ENCODE measurements at regions not wholly inside any gene's neighbourhood (a gene's known extent, or its start where the extent isn't known, plus 50 kb on each side); places are given as distances from the start of the nearest gene placed in this dataset.
A peak's percentile ranks its signal among the peaks of the same experiment; 100 is the strongest.
"Not testable (repeated sequence)": the region's sequence is repeated elsewhere in the genome, so short reads cannot be mapped to it uniquely, and the experiment has no call there.

DNA sequence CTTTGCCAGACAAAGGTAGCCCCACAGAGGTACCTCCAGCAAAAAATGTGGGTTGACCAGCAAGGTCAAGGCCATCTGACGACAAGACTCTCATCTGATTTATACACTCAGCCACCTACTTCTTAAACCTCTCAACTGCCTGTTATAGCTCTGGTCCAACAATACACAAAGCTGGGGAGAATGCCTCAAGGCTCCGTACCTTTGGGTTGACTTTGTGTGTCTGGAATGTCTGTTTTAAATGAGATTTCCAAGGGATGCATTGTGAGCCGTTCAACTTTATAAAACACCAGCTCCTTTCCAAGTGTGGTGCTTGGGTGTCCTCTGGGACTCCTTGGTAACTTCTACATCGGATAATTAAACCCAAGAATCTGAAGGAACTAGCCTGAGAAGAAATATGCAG, 167.0 kb upstream of the RPL34 start:
- no peak overlapping the region for H3K27ac Mint-ChIP-seq
- no peaks in the 10 kb centered on the region for H3K27me3 Mint-ChIP-seq
- DNase-seq, result no peak
- H3K4me1 Mint-ChIP-seq, result peaks cover 4% of the 10 kb centered on the region
- H3K4me3 Mint-ChIP-seq, result no peak overlapping the region
- no peaks in the 10 kb centered on the region for H3K36me3 Mint-ChIP-seq
- H3K9me3 Mint-ChIP-seq, result no peaks in the 10 kb centered on the region

DNA sequence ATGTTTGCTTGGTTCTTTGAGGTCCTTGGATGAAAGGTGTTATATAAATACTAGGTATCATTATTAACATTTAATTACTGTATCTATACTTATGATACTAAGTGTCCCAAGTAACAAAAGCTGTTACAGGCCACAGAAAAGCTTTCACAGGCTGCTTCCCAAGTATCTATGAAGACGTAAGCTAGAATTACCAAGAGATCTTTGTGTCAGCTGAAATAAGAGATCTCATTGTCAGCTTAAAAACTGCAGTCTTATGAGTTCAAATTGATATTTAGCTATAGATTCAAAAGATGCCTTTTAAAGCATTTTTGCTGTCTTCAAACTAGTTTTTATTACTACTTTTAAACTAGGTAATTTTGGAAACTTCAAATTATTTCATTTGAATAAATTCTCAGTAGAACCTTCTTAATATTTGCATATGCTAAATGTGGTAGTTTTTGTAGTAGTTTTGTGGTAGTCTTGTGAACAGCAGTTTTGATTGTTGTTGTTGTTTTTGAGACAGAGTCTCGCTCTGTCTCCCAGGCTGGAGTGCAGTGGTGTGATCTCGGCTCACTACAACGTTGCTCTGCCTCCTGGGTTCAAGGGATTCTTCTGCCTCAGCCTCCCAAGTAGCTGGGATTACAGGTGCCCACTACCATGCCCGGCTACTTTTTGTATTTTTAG, 170.0 kb upstream of the RPL34 start:
- Mint-ChIP-seq H3K27ac (no peak overlapping the region), H3K9me3 (no peaks in the 10 kb centered on the region), H3K27me3 (no peaks in the 10 kb centered on the region), H3K36me3 (no peaks in the 10 kb centered on the region), H3K4me1 (peaks cover 6% of the 10 kb centered on the region), H3K4me3 (no peak overlapping the region)
- DNase-seq, result no peak

GRCh38 chr4:108449129-108449528, 171.2 kb upstream of the RPL34 start:
- no peaks in the 10 kb centered on the region for H3K9me3 Mint-ChIP-seq
- peaks cover 6% of the 10 kb centered on the region for H3K4me1 Mint-ChIP-seq
- H3K27ac Mint-ChIP-seq, result no peak overlapping the region
- H3K27me3 Mint-ChIP-seq, result no peaks in the 10 kb centered on the region
- no peak for DNase-seq
- H3K4me3 Mint-ChIP-seq, result no peak overlapping the region
- H3K36me3 Mint-ChIP-seq, result no peaks in the 10 kb centered on the region

DNA sequence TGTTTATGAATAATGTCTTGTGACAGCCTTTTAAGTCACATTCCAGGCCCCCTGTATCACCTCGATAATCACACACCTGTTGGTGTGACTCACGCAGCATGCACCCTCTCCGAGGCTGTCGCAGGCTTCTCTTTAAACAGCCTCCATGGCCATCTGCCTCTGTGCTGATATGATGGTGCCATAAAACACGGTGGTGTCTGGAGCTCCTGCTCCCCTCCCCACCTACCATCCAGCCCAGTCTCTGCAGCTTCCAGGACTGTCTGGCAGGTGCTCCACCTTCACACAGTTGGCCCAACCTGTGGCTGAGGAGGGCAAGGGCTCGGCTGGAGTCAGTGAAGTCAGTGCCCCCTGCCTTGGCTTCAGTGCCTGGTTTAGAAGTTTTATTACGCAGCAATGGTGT, 173.8 kb upstream of the RPL34 start:
- H3K9me3 Mint-ChIP-seq, result no peaks in the 10 kb centered on the region
- no peaks in the 10 kb centered on the region for H3K36me3 Mint-ChIP-seq
- H3K27ac Mint-ChIP-seq, result no peak overlapping the region
- peaks cover 8% of the 10 kb centered on the region for H3K4me1 Mint-ChIP-seq
- no peak for DNase-seq
- no peaks in the 10 kb centered on the region for H3K27me3 Mint-ChIP-seq
- no peak overlapping the region for H3K4me3 Mint-ChIP-seq

GRCh38 chr4:108445716-108446115, 174.7 kb upstream of the RPL34 start:
- H3K9me3 Mint-ChIP-seq, result peaks cover 1% of the 10 kb centered on the region
- peaks cover 11% of the 10 kb centered on the region for H3K4me1 Mint-ChIP-seq
- no peak overlapping the region for H3K27ac Mint-ChIP-seq
- no peaks in the 10 kb centered on the region for H3K27me3 Mint-ChIP-seq
- H3K36me3 Mint-ChIP-seq, result peaks cover 1% of the 10 kb centered on the region
- H3K4me3 Mint-ChIP-seq, result no peak overlapping the region
- DNase-seq, result no peak

DNA sequence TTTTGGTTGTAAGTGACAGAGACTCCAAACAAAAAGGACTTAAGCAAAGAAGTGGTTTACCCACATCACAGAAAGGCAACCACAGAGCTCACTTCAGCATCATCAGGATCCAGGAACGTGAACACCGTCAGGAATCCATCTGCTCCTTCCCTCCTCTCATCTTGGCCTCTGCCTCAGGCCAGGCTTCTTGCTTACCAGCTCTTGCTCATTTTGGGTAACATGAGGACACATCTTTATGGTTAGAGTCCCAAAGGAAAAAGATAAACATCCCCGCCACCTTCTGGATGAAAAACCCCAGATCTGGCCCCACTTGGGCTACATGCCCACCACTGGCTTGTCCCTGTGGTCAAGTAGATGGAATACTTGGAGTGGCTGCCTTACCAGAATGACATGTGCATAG, 176.8 kb upstream of the RPL34 start:
- Mint-ChIP-seq H3K9me3 (peaks cover 5% of the 10 kb centered on the region), H3K27me3 (no peaks in the 10 kb centered on the region), H3K36me3 (peaks cover 1% of the 10 kb centered on the region), H3K27ac (no peak overlapping the region), H3K4me1 (peaks cover 18% of the 10 kb centered on the region), H3K4me3 (no peak overlapping the region)
- DNase-seq, result no peak

- Mint-ChIP-seq H3K36me3 (no peaks in the 10 kb centered on the region), H3K27ac (peak overlapping the region; percentile 73), H3K27me3 (no peaks in the 10 kb centered on the region), H3K4me3 (peak overlapping the region; percentile 38), H3K4me1 (peaks cover 45% of the 10 kb centered on the region), H3K9me3 (no peaks in the 10 kb centered on the region)
- DNase-seq, result peak; percentile 48
Measured at GRCh38 chr4:108433832-108434231, 186.5 kb upstream of the RPL34 start.

GRCh38 chr4:108433394-108433793, 187.0 kb upstream of the RPL34 start:
- H3K27me3 Mint-ChIP-seq, DNase-seq, H3K9me3 Mint-ChIP-seq, H3K36me3 Mint-ChIP-seq: not testable (repeated sequence)
- H3K27ac Mint-ChIP-seq, result peak overlapping the region; percentile 73
- peak overlapping the region; percentile 38 for H3K4me3 Mint-ChIP-seq
- H3K4me1 Mint-ChIP-seq, result peaks cover 47% of the 10 kb centered on the region

DNA sequence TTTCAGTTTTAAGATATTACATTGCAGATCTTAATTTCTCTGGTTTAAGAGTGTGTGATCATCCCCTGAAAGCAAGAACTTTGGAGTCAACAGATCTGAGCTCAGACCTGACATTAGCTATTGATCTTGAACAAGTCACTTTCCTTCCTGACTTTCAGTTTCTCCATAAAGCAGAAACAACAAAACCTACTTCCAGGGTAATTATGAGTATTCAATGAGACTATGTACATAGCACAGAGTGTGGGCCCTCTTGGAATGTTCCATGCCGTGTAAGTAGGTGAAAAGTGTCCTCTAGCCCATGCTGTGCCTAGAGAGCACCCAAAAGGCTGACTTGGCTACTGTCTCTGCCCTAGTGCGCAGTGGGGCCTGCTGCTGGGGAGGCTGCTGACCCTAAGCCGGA, 188.0 kb upstream of the RPL34 start:
- Mint-ChIP-seq H3K4me3 (no peak overlapping the region), H3K9me3 (no peaks in the 10 kb centered on the region), H3K4me1 (peaks cover 54% of the 10 kb centered on the region), H3K27me3 (no peaks in the 10 kb centered on the region), H3K27ac (peak overlapping the region; percentile 9), H3K36me3 (peaks cover 1% of the 10 kb centered on the region)
- DNase-seq, result no peak

- peak overlapping the region; percentile 9 for H3K27ac Mint-ChIP-seq
- peaks cover 54% of the 10 kb centered on the region for H3K4me1 Mint-ChIP-seq
- H3K36me3 Mint-ChIP-seq, result peaks cover 1% of the 10 kb centered on the region
- no peaks in the 10 kb centered on the region for H3K27me3 Mint-ChIP-seq
- H3K4me3 Mint-ChIP-seq, result no peak overlapping the region
- DNase-seq, result no peak
- no peaks in the 10 kb centered on the region for H3K9me3 Mint-ChIP-seq
Measured at GRCh38 chr4:108431986-108432385, 188.4 kb upstream of the RPL34 start.

GRCh38 chr4:108430921-108431320, 189.5 kb upstream of the RPL34 start:
- Mint-ChIP-seq H3K27ac (no peak overlapping the region), H3K4me1 (peaks cover 62% of the 10 kb centered on the region), H3K36me3 (peaks cover 1% of the 10 kb centered on the region), H3K9me3 (no peaks in the 10 kb centered on the region), H3K27me3 (no peaks in the 10 kb centered on the region), H3K4me3 (no peak overlapping the region)
- no peak for DNase-seq

DNA sequence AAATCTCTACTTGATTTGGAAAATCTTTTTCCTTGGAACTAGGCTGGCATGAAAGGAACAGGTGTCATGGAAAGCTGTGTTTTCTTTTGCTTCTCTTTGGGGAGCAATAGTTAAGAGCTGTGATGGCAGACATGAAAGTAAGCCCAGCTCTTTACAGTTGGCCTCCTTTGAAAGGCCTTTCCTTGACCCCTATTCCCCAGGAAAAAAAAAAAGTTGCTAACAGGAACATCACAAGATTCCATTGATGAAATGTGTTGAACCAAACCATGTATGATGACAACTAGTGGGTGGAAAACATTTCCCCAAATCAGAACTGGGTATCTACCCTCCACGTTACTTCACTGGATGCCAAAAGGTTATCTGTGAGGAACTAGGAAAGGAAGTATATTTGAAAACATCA, 190.7 kb upstream of the RPL34 start:
- no peaks in the 10 kb centered on the region for H3K27me3 Mint-ChIP-seq
- peaks cover 57% of the 10 kb centered on the region for H3K4me1 Mint-ChIP-seq
- no peak overlapping the region for H3K4me3 Mint-ChIP-seq
- peaks cover 1% of the 10 kb centered on the region for H3K36me3 Mint-ChIP-seq
- H3K27ac Mint-ChIP-seq, result no peak overlapping the region
- no peak for DNase-seq
- no peaks in the 10 kb centered on the region for H3K9me3 Mint-ChIP-seq

- Mint-ChIP-seq H3K36me3 (peaks cover 2% of the 10 kb centered on the region), H3K27ac (no peak overlapping the region), H3K4me3 (no peak overlapping the region), H3K9me3 (peaks cover under 1% of the 10 kb centered on the region), H3K4me1 (peaks cover 51% of the 10 kb centered on the region), H3K27me3 (no peaks in the 10 kb centered on the region)
- no peak for DNase-seq
Measured at GRCh38 chr4:108428923-108429322, 191.5 kb upstream of the RPL34 start.

DNA sequence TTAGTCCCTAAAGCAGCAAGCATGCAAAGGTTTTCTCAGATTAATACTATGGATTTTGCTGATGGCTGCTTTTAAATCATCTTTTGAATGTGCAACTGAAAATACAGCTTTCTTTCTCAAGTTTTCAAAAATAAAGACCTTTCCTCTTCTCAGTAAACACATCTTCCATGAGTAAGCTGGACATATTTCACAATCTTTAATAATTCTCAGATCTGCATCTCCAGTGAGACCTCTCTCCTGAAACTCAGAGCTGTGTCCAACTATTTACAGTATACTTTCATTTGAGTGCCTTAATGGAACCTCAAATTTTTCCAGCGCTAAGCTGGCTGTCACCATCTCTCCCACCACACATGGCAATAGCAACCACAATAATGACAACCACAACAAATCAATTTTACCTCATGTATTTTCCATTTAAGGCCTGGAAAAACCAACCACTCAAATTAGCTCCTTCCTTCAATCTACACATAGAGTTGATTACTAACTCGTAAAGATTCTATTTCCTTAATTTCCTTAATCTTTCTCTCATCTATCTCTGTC, 192.4 kb upstream of the RPL34 start:
- H3K4me3 Mint-ChIP-seq, result no peak overlapping the region
- H3K27me3 Mint-ChIP-seq, result no peaks in the 10 kb centered on the region
- peaks cover 5% of the 10 kb centered on the region for H3K36me3 Mint-ChIP-seq
- peak overlapping the region; percentile 60 for H3K27ac Mint-ChIP-seq
- DNase-seq, result no peak
- peaks cover 7% of the 10 kb centered on the region for H3K9me3 Mint-ChIP-seq
- peaks cover 43% of the 10 kb centered on the region for H3K4me1 Mint-ChIP-seq

- peaks cover 7% of the 10 kb centered on the region for H3K36me3 Mint-ChIP-seq
- peak overlapping the region; percentile 52 for H3K27ac Mint-ChIP-seq
- H3K27me3 Mint-ChIP-seq, result no peaks in the 10 kb centered on the region
- peaks cover 11% of the 10 kb centered on the region for H3K9me3 Mint-ChIP-seq
- peaks cover 30% of the 10 kb centered on the region for H3K4me1 Mint-ChIP-seq
- DNase-seq, result no peak
- no peak overlapping the region for H3K4me3 Mint-ChIP-seq
Measured at GRCh38 chr4:108426493-108426892, 193.9 kb upstream of the RPL34 start.

- Mint-ChIP-seq H3K9me3 (peaks cover 11% of the 10 kb centered on the region), H3K36me3 (peaks cover 7% of the 10 kb centered on the region), H3K27me3 (no peaks in the 10 kb centered on the region), H3K27ac (peak overlapping the region; percentile 52), H3K4me1 (peaks cover 30% of the 10 kb centered on the region), H3K4me3 (no peak overlapping the region)
- no peak for DNase-seq
Measured at GRCh38 chr4:108425988-108426387, 194.4 kb upstream of the RPL34 start.

Measured in activated naive CD8-positive, alpha-beta T cell treated with anti-CD3 and anti-CD28 coated beads for 36 hours (primary cell).